ENCODE measurements at regions not wholly inside any gene's neighbourhood (a gene's known extent, or its start where the extent isn't known, plus 50 kb on each side); places are given as distances from the start of the nearest gene placed in this dataset.

GRCh38 chr21:29236201-29236600 lies 62.5 kb upstream of the BACH1 start:
- H3K27ac ChIP-seq (ENCODE audit: low read depth in 1 of 3, low read length in 2 of 3), result no peak overlapping the region
- DNase-seq (no peak), FAIRE-seq (no peak)
- whole genome bisulfite sequencing, 3 donors, result 86 to 93% (median 92%) methylated on average over 2 of the region's 2 CpGs
- peaks cover 0 to 3% (median 0%) of the 10 kb centered on the region in 3 donors for H3K4me1 ChIP-seq (ENCODE audit: control insufficient read depth in 3 of 3, insufficient read depth in 2 of 3, low read depth in 1 of 3, low read length in 2 of 3)
- H3K27me3 ChIP-seq (ENCODE audit: control insufficient read depth in 3 of 3, insufficient read depth in 3 of 3, low read length in 3 of 3), result no peaks in the 10 kb centered on the region
- peaks cover 0 to 2% (median 0%) of the 10 kb centered on the region in 3 donors for H3K36me3 ChIP-seq (ENCODE audit: control insufficient read depth in 3 of 3, insufficient read depth in 2 of 3, low read depth in 1 of 3, low read length in 3 of 3)
- peaks cover 0 to 4% of the 10 kb centered on the region in 2 donors for H3K9me3 ChIP-seq (ENCODE audit: control insufficient read depth in 2 of 2, insufficient read depth in 1 of 2, low read depth in 1 of 2, low read length in 1 of 2)
- no peak overlapping the region for H3K4me3 ChIP-seq (ENCODE audit: low read depth in 1 of 3, low read length in 3 of 3)

- DNase-seq, result no peak
- Histone ChIP-seq H3K27me3 (ENCODE audit: control insufficient read depth in 3 of 3, insufficient read depth in 3 of 3, low read length in 3 of 3) (no peaks in the 10 kb centered on the region), H3K4me1 (ENCODE audit: control insufficient read depth in 3 of 3, insufficient read depth in 2 of 3, low read depth in 1 of 3, low read length in 2 of 3) (peaks cover 0 to 3% (median 0%) of the 10 kb centered on the region in 3 donors), H3K9me3 (ENCODE audit: control insufficient read depth in 2 of 2, insufficient read depth in 1 of 2, low read depth in 1 of 2, low read length in 1 of 2) (peaks cover 0 to 4% of the 10 kb centered on the region in 2 donors), H3K4me3 (ENCODE audit: low read depth in 1 of 3, low read length in 3 of 3) (no peak overlapping the region), H3K27ac (ENCODE audit: low read depth in 1 of 3, low read length in 2 of 3) (peak overlapping the region in 1 of 3 donors; percentile 25), H3K36me3 (ENCODE audit: control insufficient read depth in 3 of 3, insufficient read depth in 2 of 3, low read depth in 1 of 3, low read length in 3 of 3) (peaks cover 0 to 2% (median 0%) of the 10 kb centered on the region in 3 donors)
- FAIRE-seq, result no peak
- 64 to 77% (median 75%) methylated on average over 3 of the region's 3 CpGs for WGBS, 3 donors
Observed at GRCh38 chr21:29237110-29238052, 61.3 kb upstream of the BACH1 start.

- Histone ChIP-seq H3K4me1 (ENCODE audit: control insufficient read depth in 3 of 3, insufficient read depth in 2 of 3, low read depth in 1 of 3, low read length in 2 of 3) (peaks cover 0 to 3% (median 0%) of the 10 kb centered on the region in 3 donors), H3K36me3 (ENCODE audit: control insufficient read depth in 3 of 3, insufficient read depth in 2 of 3, low read depth in 1 of 3, low read length in 3 of 3) (peaks cover 0 to 2% (median 0%) of the 10 kb centered on the region in 3 donors), H3K27me3 (ENCODE audit: control insufficient read depth in 3 of 3, insufficient read depth in 3 of 3, low read length in 3 of 3) (no peaks in the 10 kb centered on the region), H3K4me3 (ENCODE audit: low read depth in 1 of 3, low read length in 3 of 3) (no peak overlapping the region), H3K27ac (ENCODE audit: low read depth in 1 of 3, low read length in 2 of 3) (no peak overlapping the region), H3K9me3 (ENCODE audit: control insufficient read depth in 2 of 2, insufficient read depth in 1 of 2, low read depth in 1 of 2, low read length in 1 of 2) (peaks cover 0 to 4% of the 10 kb centered on the region in 2 donors)
- 80 to 87% (median 86%) methylated on average over 6 of the region's 6 CpGs for WGBS, 3 donors
- FAIRE-seq (no peak), DNase-seq (no peak)
Observed at GRCh38 chr21:29238053-29238966, 60.4 kb upstream of the BACH1 start.

- no peak for FAIRE-seq
- H3K9me3 ChIP-seq (ENCODE audit: control insufficient read depth in 2 of 2, insufficient read depth in 1 of 2, low read depth in 1 of 2, low read length in 1 of 2), result peaks cover 0 to 4% of the 10 kb centered on the region in 2 donors
Observed at GRCh38 chr21:29238967-29239290, 59.8 kb upstream of the BACH1 start.

GRCh38 chr21:29240136-29240535 lies 58.6 kb upstream of the BACH1 start:
- peaks cover 0 to 3% (median 0%) of the 10 kb centered on the region in 3 donors for H3K4me1 ChIP-seq (ENCODE audit: control insufficient read depth in 3 of 3, insufficient read depth in 2 of 3, low read depth in 1 of 3, low read length in 2 of 3)
- DNase-seq, result no peak
- 88 to 96% (median 91%) methylated on average over 1 of the region's 1 CpG for WGBS, 3 donors

More at GRCh38 chr21:29238967-29239290, 59.8 kb upstream of the BACH1 start:
- no peak overlapping the region for H3K27ac ChIP-seq (ENCODE audit: low read depth in 1 of 3, low read length in 2 of 3)
- WGBS, 3 donors, result 50 to 79% (median 77%) methylated on average over 3 of the region's 3 CpGs
- H3K36me3 ChIP-seq (ENCODE audit: control insufficient read depth in 3 of 3, insufficient read depth in 2 of 3, low read depth in 1 of 3, low read length in 3 of 3), result peaks cover 0 to 2% (median 0%) of the 10 kb centered on the region in 3 donors
- no peak overlapping the region for H3K4me3 ChIP-seq (ENCODE audit: low read depth in 1 of 3, low read length in 3 of 3)
- peaks cover 0 to 3% (median 0%) of the 10 kb centered on the region in 3 donors for H3K4me1 ChIP-seq (ENCODE audit: control insufficient read depth in 3 of 3, insufficient read depth in 2 of 3, low read depth in 1 of 3, low read length in 2 of 3)
- H3K27me3 ChIP-seq (ENCODE audit: control insufficient read depth in 3 of 3, insufficient read depth in 3 of 3, low read length in 3 of 3), result no peaks in the 10 kb centered on the region
- DNase-seq, result no peak

GRCh38 chr21:29242201-29242600 lies 56.5 kb upstream of the BACH1 start:
- Histone ChIP-seq H3K27ac (ENCODE audit: low read depth in 1 of 3, low read length in 2 of 3) (no peak overlapping the region), H3K4me1 (ENCODE audit: control insufficient read depth in 3 of 3, insufficient read depth in 2 of 3, low read depth in 1 of 3, low read length in 2 of 3) (peaks cover 0 to 3% (median 0%) of the 10 kb centered on the region in 3 donors), H3K4me3 (ENCODE audit: low read depth in 1 of 3, low read length in 3 of 3) (no peak overlapping the region), H3K36me3 (ENCODE audit: control insufficient read depth in 3 of 3, insufficient read depth in 2 of 3, low read depth in 1 of 3, low read length in 3 of 3) (no peaks in the 10 kb centered on the region), H3K9me3 (ENCODE audit: control insufficient read depth in 2 of 2, insufficient read depth in 1 of 2, low read depth in 1 of 2, low read length in 1 of 2) (no peaks in the 10 kb centered on the region), H3K27me3 (ENCODE audit: control insufficient read depth in 3 of 3, insufficient read depth in 3 of 3, low read length in 3 of 3) (no peaks in the 10 kb centered on the region)
- FAIRE-seq (no peak), DNase-seq (no peak)

More at GRCh38 chr21:29240136-29240535, 58.6 kb upstream of the BACH1 start:
- FAIRE-seq, result no peak
- Histone ChIP-seq H3K27ac (ENCODE audit: low read depth in 1 of 3, low read length in 2 of 3) (no peak overlapping the region), H3K9me3 (ENCODE audit: control insufficient read depth in 2 of 2, insufficient read depth in 1 of 2, low read depth in 1 of 2, low read length in 1 of 2) (no peaks in the 10 kb centered on the region), H3K4me3 (ENCODE audit: low read depth in 1 of 3, low read length in 3 of 3) (no peak overlapping the region), H3K27me3 (ENCODE audit: control insufficient read depth in 3 of 3, insufficient read depth in 3 of 3, low read length in 3 of 3) (no peaks in the 10 kb centered on the region), H3K36me3 (ENCODE audit: control insufficient read depth in 3 of 3, insufficient read depth in 2 of 3, low read depth in 1 of 3, low read length in 3 of 3) (peaks cover 0 to 2% (median 0%) of the 10 kb centered on the region in 3 donors)

GRCh38 chr21:29243188-29243587 lies 55.5 kb upstream of the BACH1 start:
- no peaks in the 10 kb centered on the region for H3K27me3 ChIP-seq (ENCODE audit: control insufficient read depth in 3 of 3, insufficient read depth in 3 of 3, low read length in 3 of 3)
- FAIRE-seq (no peak), DNase-seq (no peak)
- H3K36me3 ChIP-seq (ENCODE audit: control insufficient read depth in 3 of 3, insufficient read depth in 2 of 3, low read depth in 1 of 3, low read length in 3 of 3), result no peaks in the 10 kb centered on the region
- no peaks in the 10 kb centered on the region for H3K9me3 ChIP-seq (ENCODE audit: control insufficient read depth in 2 of 2, insufficient read depth in 1 of 2, low read depth in 1 of 2, low read length in 1 of 2)
- no peak overlapping the region for H3K27ac ChIP-seq (ENCODE audit: low read depth in 1 of 3, low read length in 2 of 3)
- H3K4me3 ChIP-seq (ENCODE audit: low read depth in 1 of 3, low read length in 3 of 3), result no peak overlapping the region
- H3K4me1 ChIP-seq (ENCODE audit: control insufficient read depth in 3 of 3, insufficient read depth in 2 of 3, low read depth in 1 of 3, low read length in 2 of 3), result no peaks in the 10 kb centered on the region
- WGBS, 3 donors, result 95 to 100% (median 99%) methylated on average over 1 of the region's 1 CpG

- 39 to 56% (median 44%) methylated on average over 3 of the region's 3 CpGs for WGBS, 3 donors
- Histone ChIP-seq H3K9me3 (ENCODE audit: control insufficient read depth in 2 of 2, insufficient read depth in 1 of 2, low read depth in 1 of 2, low read length in 1 of 2) (no peaks in the 10 kb centered on the region), H3K27ac (ENCODE audit: low read depth in 1 of 3, low read length in 2 of 3) (no peak overlapping the region), H3K27me3 (ENCODE audit: control insufficient read depth in 3 of 3, insufficient read depth in 3 of 3, low read length in 3 of 3) (no peaks in the 10 kb centered on the region), H3K36me3 (ENCODE audit: control insufficient read depth in 3 of 3, insufficient read depth in 2 of 3, low read depth in 1 of 3, low read length in 3 of 3) (no peaks in the 10 kb centered on the region), H3K4me1 (ENCODE audit: control insufficient read depth in 3 of 3, insufficient read depth in 2 of 3, low read depth in 1 of 3, low read length in 2 of 3) (no peaks in the 10 kb centered on the region), H3K4me3 (ENCODE audit: low read depth in 1 of 3, low read length in 3 of 3) (no peak overlapping the region)
- no peak for FAIRE-seq
- DNase-seq, result no peak
Observed at GRCh38 chr21:29245104-29245643, 53.5 kb upstream of the BACH1 start.

Measured in small intestine (tissue), 7 donors.